ENCODE measurements at regions not wholly inside any gene's neighbourhood (a gene's known extent, or its start where the extent isn't known, plus 50 kb on each side); places are given as distances from the start of the nearest gene placed in this dataset.

- TF ChIP-seq CHD7 (IDR thresholded peaks at IDR 0.05; ENCODE audit: insufficient replicate concordance, low read length): no peak
- no peak for TF ChIP-seq CEBPB (IDR thresholded peaks at IDR 0.05; ENCODE audit: low read depth, low read length)
- TF ChIP-seq CREB1 (IDR thresholded peaks at IDR 0.05): no peak
- TF ChIP-seq CBX8 (IDR thresholded peaks at IDR 0.05; ENCODE audit: borderline replicate concordance, low read depth, low read length): no peak
Measured at GRCh38 chr21:7917729-7918128, 2603.7 kb upstream of the TPTE start (continued).

All from H1 (cell line).